GM21825 (cell line): ENCODE measurements at regions not wholly inside any gene's neighbourhood (a gene's known extent, or its start where the extent isn't known, plus 50 kb on each side); places are given as distances from the start of the nearest gene placed in this dataset.

Source experiments
- ATAC-seq: cut with Tn5 transposase; IDR thresholded peaks from one replicate; pipeline ENCODE4 v1.9.1; 2021; ENCODE audit warnings: mild to moderate bottlenecking, moderate library complexity; ENCODE audit not compliant: unreplicated experiment

GRCh38 chr3:44013967-44014366 is 227.7 kb upstream of the TOPAZ1 start:
- no peak for ATAC-seq

GRCh38 chr3:44015170-44015569 is 226.5 kb upstream of the TOPAZ1 start:
- no peak for ATAC-seq

GRCh38 chr3:44016818-44017217 is 224.9 kb upstream of the TOPAZ1 start:
- ATAC-seq = no peak

- no peak for ATAC-seq
Observed at GRCh38 chr3:44018926-44019325, 222.8 kb upstream of the TOPAZ1 start.

- no peak for ATAC-seq
Observed at GRCh38 chr3:44019736-44020135, 221.9 kb upstream of the TOPAZ1 start.

GRCh38 chr3:44020143-44020542 is 221.5 kb upstream of the TOPAZ1 start:
- ATAC-seq = no peak

GRCh38 chr3:44021651-44022594 is 219.8 kb upstream of the TOPAZ1 start:
- ATAC-seq = no peak

- no peak for ATAC-seq
Observed at GRCh38 chr3:44023961-44024593, 217.6 kb upstream of the TOPAZ1 start.

GRCh38 chr3:44026220-44026865 is 215.3 kb upstream of the TOPAZ1 start:
- no peak for ATAC-seq

GRCh38 chr3:44029100-44029499 is 212.6 kb upstream of the TOPAZ1 start:
- ATAC-seq = no peak

GRCh38 chr3:44030285-44030684 is 211.4 kb upstream of the TOPAZ1 start:
- no peak for ATAC-seq

GRCh38 chr3:44030687-44031305 is 210.9 kb upstream of the TOPAZ1 start:
- no peak for ATAC-seq

- no peak for ATAC-seq
Observed at GRCh38 chr3:44031387-44032380, 210.0 kb upstream of the TOPAZ1 start.

GRCh38 chr3:44032487-44032886 is 209.2 kb upstream of the TOPAZ1 start:
- ATAC-seq = no peak

- ATAC-seq = no peak
Observed at GRCh38 chr3:44033123-44033522, 208.6 kb upstream of the TOPAZ1 start.

- ATAC-seq = no peak
Observed at GRCh38 chr3:44036850-44037249, 204.8 kb upstream of the TOPAZ1 start.

GRCh38 chr3:44039006-44039405 is 202.7 kb upstream of the TOPAZ1 start:
- ATAC-seq = no peak

GRCh38 chr3:44041726-44042125 is 200.0 kb upstream of the TOPAZ1 start:
- ATAC-seq = no peak

- ATAC-seq = no peak
Observed at GRCh38 chr3:44042772-44043171, 198.9 kb upstream of the TOPAZ1 start.
